DOHH2 (cell line): ENCODE measurements at regions not wholly inside any gene's neighbourhood (a gene's known extent, or its start where the extent isn't known, plus 50 kb on each side); places are given as distances from the start of the nearest gene placed in this dataset.

Experiments
- H3F3A ChIP-seq: fragments of 200-600 bp; sonication (generic), shearing (Covaris generic); 2 replicates; pipeline ENCODE4 v1.6.0; 2016; ENCODE audit warnings: antibody characterized with exemption, mild to moderate bottlenecking; ENCODE audit not compliant: control insufficient read depth, insufficient read depth
- H3K27ac ChIP-seq: fragments of 200-600 bp; sonication (generic); 2 replicates; pipeline ENCODE4 v1.5.1; 2014; ENCODE audit warnings: low read depth, mild to moderate bottlenecking, low read length, moderate library complexity
- H3K27me3 ChIP-seq: fragments of 200-600 bp; sonication (generic); 2 replicates; pipeline ENCODE4 v1.6.1; 2014; ENCODE audit warnings: mild to moderate bottlenecking, low read length, mixed read lengths; ENCODE audit not compliant: control insufficient read depth
- H3K36me3 ChIP-seq: fragments of 200-600 bp; sonication (generic); 2 replicates; pipeline ENCODE4 v1.6.1; 2014; ENCODE audit warnings: mild to moderate bottlenecking, low read length, moderate library complexity, mixed read lengths; ENCODE audit not compliant: control insufficient read depth
- H3K4me1 ChIP-seq: fragments of 200-600 bp; sonication (generic); 2 replicates; pipeline ENCODE4 v1.6.1; 2014; ENCODE audit warnings: mild to moderate bottlenecking, low read length, mixed read lengths; ENCODE audit not compliant: control insufficient read depth
- H3K4me2 ChIP-seq: fragments of 200-600 bp; sonication (generic); 2 replicates; pipeline ENCODE4 v1.6.0; 2014; ENCODE audit warnings: mild to moderate bottlenecking, low read length, moderate library complexity
- H3K4me3 ChIP-seq: fragments of 200-600 bp; sonication (generic); 2 replicates; pipeline ENCODE4 v1.5.1; 2014; ENCODE audit warnings: mild to moderate bottlenecking, low read length, mixed read lengths
- H3K79me2 ChIP-seq: fragments of 200-600 bp; sonication (generic); 2 replicates; pipeline ENCODE4 v1.6.1; 2014; ENCODE audit warnings: mild to moderate bottlenecking, low read length, mixed read lengths; ENCODE audit not compliant: control insufficient read depth
- H3K9me2 ChIP-seq: fragments of 200-600 bp; sonication (generic); replicated peaks from 2 replicates; pipeline ENCODE4 v1.6.1; 2014; ENCODE audit warnings: mild to moderate bottlenecking, low read length, mixed read lengths; ENCODE audit not compliant: control insufficient read depth
- H3K9me3 ChIP-seq: fragments of 200-600 bp; sonication (generic); 2 replicates; pipeline ENCODE4 v1.6.1; 2014; ENCODE audit warnings: antibody characterized with exemption, low read length, mixed read lengths; ENCODE audit not compliant: control insufficient read depth, insufficient read depth
- H4K20me1 ChIP-seq: fragments of 200-600 bp; sonication (generic); 2 replicates; pipeline ENCODE4 v1.6.0; 2014; ENCODE audit warnings: low read depth, mild to moderate bottlenecking, antibody characterized with exemption, low read length, moderate library complexity; ENCODE audit not compliant: control insufficient read depth, insufficient read depth
- EZH2phosphoT487 ChIP-seq: fragments of 200-600 bp; sonication (generic); IDR thresholded peaks from 2 replicates; pipeline ENCODE4 v1.6.1; 2017; ENCODE audit warnings: borderline replicate concordance, mild to moderate bottlenecking, antibody characterized with exemption, low read length, moderate library complexity, mixed read lengths
- TF ChIP-seq, protein P1 (sequence below): fragments of 200-600 bp; sonication (generic); IDR thresholded peaks from one replicate; pipeline ENCODE4 v1.5.1; 2014; ENCODE audit warnings: antibody characterized with exemption, mild to moderate bottlenecking, low read depth, low read length; ENCODE audit not compliant: poor library complexity, severe bottlenecking

DNA sequence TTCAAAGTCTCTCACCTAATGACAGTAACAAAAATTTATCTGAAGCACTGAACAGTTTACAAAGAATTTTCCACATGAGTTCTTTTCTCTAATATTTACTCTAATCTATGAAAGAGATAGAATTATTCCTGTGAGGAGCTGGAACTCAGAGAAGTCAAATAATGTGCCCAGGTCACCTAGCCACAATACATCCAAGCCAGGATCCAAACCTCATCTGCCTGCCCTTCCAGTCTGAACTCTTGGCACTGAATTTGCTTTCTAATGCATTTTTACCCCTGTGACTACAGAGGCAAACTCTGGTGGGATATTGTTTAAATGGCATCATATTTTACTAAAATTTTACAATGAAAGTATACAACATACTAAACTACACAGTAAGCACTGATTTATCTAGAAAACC, 191.4 kb upstream of the RORA start:
- no peaks in the 10 kb centered on the region for H3K79me2 ChIP-seq
- H4K20me1 ChIP-seq: no peaks in the 10 kb centered on the region
- no peak overlapping the region for H3K27ac ChIP-seq

DNA sequence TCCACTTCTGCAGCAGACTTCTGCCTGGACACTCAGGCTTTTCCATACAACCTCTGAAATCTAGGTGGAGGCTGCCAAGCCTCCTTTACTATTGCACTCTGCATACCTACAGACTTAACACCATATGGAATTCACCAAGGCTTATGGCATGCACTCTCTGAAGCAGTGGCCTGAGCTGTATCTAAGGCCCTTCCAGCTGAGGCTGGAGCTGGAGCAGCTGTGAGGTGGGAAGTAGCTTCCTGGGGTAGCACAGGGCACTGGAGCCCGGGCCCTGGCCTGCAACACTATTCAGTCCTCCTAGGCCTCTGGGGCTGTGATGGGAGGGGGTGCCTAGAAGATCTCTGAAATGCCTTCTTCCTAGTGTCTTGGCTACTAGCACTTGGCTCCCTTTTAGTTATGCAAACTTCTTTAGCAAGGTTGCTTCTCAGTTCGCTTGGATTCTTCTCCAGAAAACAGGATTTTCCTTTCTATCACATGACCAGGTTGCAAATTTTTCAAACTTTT, 186.6 kb upstream of the RORA start:
- Histone ChIP-seq H3K4me3 (no peak overlapping the region), H3K27ac (no peak overlapping the region), H3K36me3 (no peaks in the 10 kb centered on the region), H3K79me2 (no peaks in the 10 kb centered on the region), H3K27me3 (no peaks in the 10 kb centered on the region), H3K9me3 (no peaks in the 10 kb centered on the region), H4K20me1 (no peaks in the 10 kb centered on the region), H3K9me2 (no peaks in the 10 kb centered on the region), H3K4me2 (no peak overlapping the region), H3K4me1 (no peaks in the 10 kb centered on the region), H3F3A (no peaks in the 10 kb centered on the region)
- no peak for TF ChIP-seq EZH2phosphoT487
- TF ChIP-seq, protein P1, sequence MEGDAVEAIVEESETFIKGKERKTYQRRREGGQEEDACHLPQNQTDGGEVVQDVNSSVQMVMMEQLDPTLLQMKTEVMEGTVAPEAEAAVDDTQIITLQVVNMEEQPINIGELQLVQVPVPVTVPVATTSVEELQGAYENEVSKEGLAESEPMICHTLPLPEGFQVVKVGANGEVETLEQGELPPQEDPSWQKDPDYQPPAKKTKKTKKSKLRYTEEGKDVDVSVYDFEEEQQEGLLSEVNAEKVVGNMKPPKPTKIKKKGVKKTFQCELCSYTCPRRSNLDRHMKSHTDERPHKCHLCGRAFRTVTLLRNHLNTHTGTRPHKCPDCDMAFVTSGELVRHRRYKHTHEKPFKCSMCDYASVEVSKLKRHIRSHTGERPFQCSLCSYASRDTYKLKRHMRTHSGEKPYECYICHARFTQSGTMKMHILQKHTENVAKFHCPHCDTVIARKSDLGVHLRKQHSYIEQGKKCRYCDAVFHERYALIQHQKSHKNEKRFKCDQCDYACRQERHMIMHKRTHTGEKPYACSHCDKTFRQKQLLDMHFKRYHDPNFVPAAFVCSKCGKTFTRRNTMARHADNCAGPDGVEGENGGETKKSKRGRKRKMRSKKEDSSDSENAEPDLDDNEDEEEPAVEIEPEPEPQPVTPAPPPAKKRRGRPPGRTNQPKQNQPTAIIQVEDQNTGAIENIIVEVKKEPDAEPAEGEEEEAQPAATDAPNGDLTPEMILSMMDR: no peak

More for the DNA sequence above, 191.4 kb upstream of the RORA start:
- Histone ChIP-seq H3K9me3 (no peaks in the 10 kb centered on the region), H3K4me3 (no peak overlapping the region), H3K27me3 (no peaks in the 10 kb centered on the region), H3K4me2 (no peak overlapping the region), H3K36me3 (no peaks in the 10 kb centered on the region), H3K4me1 (peaks cover 10% of the 10 kb centered on the region), H3F3A (no peaks in the 10 kb centered on the region), H3K9me2 (no peaks in the 10 kb centered on the region)
- TF ChIP-seq, protein P1: no peak
- TF ChIP-seq EZH2phosphoT487: no peak

DNA sequence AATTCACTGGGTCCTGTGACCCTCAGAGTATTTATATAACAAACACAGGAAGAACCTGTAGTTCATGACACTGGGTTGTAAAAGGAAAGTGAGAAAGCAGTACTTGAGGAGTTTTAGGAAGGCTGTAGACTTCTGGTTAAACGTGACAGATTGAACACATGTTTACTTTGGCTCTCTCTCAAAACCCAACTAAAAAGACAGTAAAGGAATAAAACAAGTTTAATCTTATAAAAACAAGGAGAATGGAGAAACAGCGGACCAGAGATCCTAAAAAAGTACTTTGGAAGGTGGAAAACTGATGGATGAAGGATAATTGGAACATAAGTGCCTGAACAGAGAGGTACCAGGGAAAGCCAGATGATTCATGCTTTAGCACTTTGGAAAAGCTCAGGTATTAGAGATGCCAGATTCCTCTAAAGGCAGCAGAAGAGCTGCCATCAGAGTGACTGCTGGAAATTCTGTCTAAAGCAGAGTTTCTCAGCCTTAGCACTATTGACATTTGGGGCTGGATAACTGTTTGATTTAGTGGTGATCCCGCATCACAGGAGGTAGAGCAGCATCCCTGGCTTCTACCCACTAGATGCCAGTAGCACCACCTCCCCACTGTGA, 182.9 kb upstream of the RORA start:
- H3F3A ChIP-seq: no peaks in the 10 kb centered on the region
- no peaks in the 10 kb centered on the region for H3K36me3 ChIP-seq
- H3K79me2 ChIP-seq: no peaks in the 10 kb centered on the region
- H3K4me1 ChIP-seq: no peaks in the 10 kb centered on the region
- no peak overlapping the region for H3K4me2 ChIP-seq
- H3K9me3 ChIP-seq: no peaks in the 10 kb centered on the region
- no peaks in the 10 kb centered on the region for H4K20me1 ChIP-seq
- no peaks in the 10 kb centered on the region for H3K27me3 ChIP-seq
- no peak overlapping the region for H3K4me3 ChIP-seq
- no peaks in the 10 kb centered on the region for H3K9me2 ChIP-seq
- H3K27ac ChIP-seq: no peak overlapping the region
- TF ChIP-seq, protein P1: no peak
- no peak for TF ChIP-seq EZH2phosphoT487
